ENCODE measurements at regions not wholly inside any gene's neighbourhood (a gene's known extent, or its start where the extent isn't known, plus 50 kb on each side); places are given as distances from the start of the nearest gene placed in this dataset.

GRCh38 chr13:94799299-94799698 lies 87.0 kb upstream of the SOX21 start:
- intact Hi-C loops (cut with micrococcal nuclease): no loop called here
- H3K36me3 Mint-ChIP-seq: no peaks in the 10 kb centered on the region
- peaks cover 0 to 2% (median 0%) of the 10 kb centered on the region in 7 donors for H3K9me3 Mint-ChIP-seq
- Histone ChIP-seq H2AFZ (ENCODE audit: insufficient read depth, low read depth, low read length, poor library complexity, severe bottlenecking) (no peak overlapping the region), H3K4me1 (ENCODE audit: control insufficient read depth in 1 of 2, insufficient read depth in 2 of 2, low read length in 2 of 2) (no peaks in the 10 kb centered on the region), H3K9me3 (replicated peaks in 1 of 2; ENCODE audit: control insufficient read depth in 1 of 2, insufficient read depth in 1 of 2, low read length in 2 of 2) (no peaks in the 10 kb centered on the region), H4K20me1 (ENCODE audit: insufficient read depth, low read length) (no peaks in the 10 kb centered on the region), H3K27ac (ENCODE audit: low read depth in 1 of 2, low read length in 2 of 2) (no peak overlapping the region), H3K36me3 (replicated peaks in 1 of 2; ENCODE audit: control insufficient read depth in 1 of 2, insufficient read depth in 2 of 2, low read length in 2 of 2) (no peaks in the 10 kb centered on the region), H3K4me3 (replicated peaks in 1 of 3; ENCODE audit: low read depth in 2 of 3, low read length in 3 of 3) (no peak overlapping the region), H3K4me2 (replicated peaks; ENCODE audit: extremely low read depth, low read length, poor library complexity, severe bottlenecking) (no peak overlapping the region), H3K9ac (ENCODE audit: insufficient read depth, low read length, poor library complexity, severe bottlenecking) (no peak overlapping the region), H3K79me2 (ENCODE audit: insufficient read depth, low read length) (no peaks in the 10 kb centered on the region), H3K27me3 (ENCODE audit: control insufficient read depth in 2 of 2, insufficient read depth in 2 of 2, low read length in 2 of 2) (no peaks in the 10 kb centered on the region)
- no peaks in the 10 kb centered on the region for H3K4me1 Mint-ChIP-seq
- peaks cover 0 to 1% (median 1%) of the 10 kb centered on the region in 3 donors for H3K27me3 Mint-ChIP-seq (ENCODE audit: low read depth in 3 of 3)
- DNase-seq: no peak
- WGBS (ENCODE audit: insufficient coverage): 100% methylated on average over 1 of the region's 5 CpGs
- no peak overlapping the region for H3K27ac Mint-ChIP-seq
- TF ChIP-seq, protein P1, sequence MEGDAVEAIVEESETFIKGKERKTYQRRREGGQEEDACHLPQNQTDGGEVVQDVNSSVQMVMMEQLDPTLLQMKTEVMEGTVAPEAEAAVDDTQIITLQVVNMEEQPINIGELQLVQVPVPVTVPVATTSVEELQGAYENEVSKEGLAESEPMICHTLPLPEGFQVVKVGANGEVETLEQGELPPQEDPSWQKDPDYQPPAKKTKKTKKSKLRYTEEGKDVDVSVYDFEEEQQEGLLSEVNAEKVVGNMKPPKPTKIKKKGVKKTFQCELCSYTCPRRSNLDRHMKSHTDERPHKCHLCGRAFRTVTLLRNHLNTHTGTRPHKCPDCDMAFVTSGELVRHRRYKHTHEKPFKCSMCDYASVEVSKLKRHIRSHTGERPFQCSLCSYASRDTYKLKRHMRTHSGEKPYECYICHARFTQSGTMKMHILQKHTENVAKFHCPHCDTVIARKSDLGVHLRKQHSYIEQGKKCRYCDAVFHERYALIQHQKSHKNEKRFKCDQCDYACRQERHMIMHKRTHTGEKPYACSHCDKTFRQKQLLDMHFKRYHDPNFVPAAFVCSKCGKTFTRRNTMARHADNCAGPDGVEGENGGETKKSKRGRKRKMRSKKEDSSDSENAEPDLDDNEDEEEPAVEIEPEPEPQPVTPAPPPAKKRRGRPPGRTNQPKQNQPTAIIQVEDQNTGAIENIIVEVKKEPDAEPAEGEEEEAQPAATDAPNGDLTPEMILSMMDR (IDR thresholded peaks at IDR 0.05): no peak
- H3K4me3 Mint-ChIP-seq: no peak overlapping the region

DNA sequence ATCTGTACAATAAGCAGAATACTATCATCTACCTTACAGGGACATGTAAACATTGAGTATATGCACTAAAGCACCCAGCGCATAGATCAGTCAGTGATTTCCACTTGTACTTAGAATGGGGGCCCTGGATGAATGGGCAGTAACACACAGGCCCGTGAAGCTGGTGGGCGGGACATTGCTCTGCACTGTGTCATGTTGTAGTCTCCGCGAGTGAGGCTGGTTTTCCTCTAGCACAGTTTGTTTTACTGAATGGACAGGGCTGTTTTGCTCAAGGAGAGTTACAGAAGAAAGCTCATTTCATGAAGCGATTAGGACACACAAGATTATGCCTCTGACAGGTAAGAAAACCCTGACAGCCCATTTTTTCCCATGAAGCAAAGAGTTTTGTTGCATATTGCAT lies 86.4 kb upstream of the SOX21 start:
- no peaks in the 10 kb centered on the region for H3K36me3 ChIP-seq (replicated peaks in 1 of 2; ENCODE audit: control insufficient read depth in 1 of 2, insufficient read depth in 2 of 2, low read length in 2 of 2)
- no peaks in the 10 kb centered on the region for H3K9me3 ChIP-seq (replicated peaks in 1 of 2; ENCODE audit: control insufficient read depth in 1 of 2, insufficient read depth in 1 of 2, low read length in 2 of 2)
- H4K20me1 ChIP-seq (ENCODE audit: insufficient read depth, low read length): no peaks in the 10 kb centered on the region
- H3K4me3 Mint-ChIP-seq: no peak overlapping the region
- no peaks in the 10 kb centered on the region for H3K9me3 Mint-ChIP-seq
- H2AFZ ChIP-seq (ENCODE audit: insufficient read depth, low read depth, low read length, poor library complexity, severe bottlenecking): no peak overlapping the region
- H3K4me2 ChIP-seq (replicated peaks; ENCODE audit: extremely low read depth, low read length, poor library complexity, severe bottlenecking): no peak overlapping the region
- intact Hi-C loops (cut with micrococcal nuclease): no loop called here
- no peaks in the 10 kb centered on the region for H3K4me1 ChIP-seq (ENCODE audit: control insufficient read depth in 1 of 2, insufficient read depth in 2 of 2, low read length in 2 of 2)
- H3K27me3 Mint-ChIP-seq (ENCODE audit: low read depth in 3 of 3): peaks cover 0 to 1% (median 1%) of the 10 kb centered on the region in 3 donors
- no peak overlapping the region for H3K9ac ChIP-seq (ENCODE audit: insufficient read depth, low read length, poor library complexity, severe bottlenecking)
- DNase-seq: no peak
- no peaks in the 10 kb centered on the region for H3K36me3 Mint-ChIP-seq
- H3K27ac ChIP-seq (ENCODE audit: low read depth in 1 of 2, low read length in 2 of 2): no peak overlapping the region
- no peak overlapping the region for H3K27ac Mint-ChIP-seq
- no peaks in the 10 kb centered on the region for H3K79me2 ChIP-seq (ENCODE audit: insufficient read depth, low read length)
- WGBS (ENCODE audit: insufficient coverage): 77% methylated on average over 5 of the region's 6 CpGs
- no peak overlapping the region for H3K4me3 ChIP-seq (replicated peaks in 1 of 3; ENCODE audit: low read depth in 2 of 3, low read length in 3 of 3)
- H3K4me1 Mint-ChIP-seq: no peaks in the 10 kb centered on the region
- TF ChIP-seq, protein P1 (IDR thresholded peaks at IDR 0.05): no peak
- no peaks in the 10 kb centered on the region for H3K27me3 ChIP-seq (ENCODE audit: control insufficient read depth in 2 of 2, insufficient read depth in 2 of 2, low read length in 2 of 2)

Data from CD14-positive monocyte (primary cell).